Stimulated activated CD4-positive, alpha-beta T cell treated with anti-CD3 and anti-CD28 coated beads, Interleukin-2, amount 100 ng/mL, for 4 hours (primary cell): ENCODE measurements at regions not wholly inside any gene's neighbourhood (a gene's known extent, or its start where the extent isn't known, plus 50 kb on each side); places are given as distances from the start of the nearest gene placed in this dataset.

Experiments used
- DNase-seq: peaks from one replicate; pipeline ENCODE4 v3.0.0-alpha.2; 2020; ENCODE audit warnings: low read depth

- no peak for DNase-seq
Observed at GRCh38 chr10:90481326-90481923, 376.4 kb downstream of the HTR7 start.

GRCh38 chr10:90484518-90484917 lies 373.3 kb downstream of the HTR7 start:
- DNase-seq = no peak

- DNase-seq = no peak
Observed at GRCh38 chr10:90494183-90494582, 363.7 kb downstream of the HTR7 start.

GRCh38 chr10:90504172-90504571 lies 353.7 kb downstream of the HTR7 start:
- no peak for DNase-seq

- DNase-seq = no peak
Observed at GRCh38 chr10:90526721-90527120, 331.1 kb downstream of the HTR7 start.

GRCh38 chr10:90530521-90530920 lies 327.3 kb downstream of the HTR7 start:
- no peak for DNase-seq

- no peak for DNase-seq
Observed at GRCh38 chr10:90557385-90557784, 300.5 kb downstream of the HTR7 start.

- DNase-seq = no peak
Observed at GRCh38 chr10:90560331-90560730, 297.5 kb downstream of the HTR7 start.

- DNase-seq = no peak
Observed at GRCh38 chr10:90561666-90562065, 296.2 kb downstream of the HTR7 start.

GRCh38 chr10:90571481-90572258 lies 286.2 kb downstream of the HTR7 start:
- DNase-seq = no peak

- DNase-seq = no peak
Observed at GRCh38 chr10:90575125-90575524, 282.7 kb downstream of the HTR7 start.

GRCh38 chr10:90577569-90577968 lies 280.3 kb downstream of the HTR7 start:
- DNase-seq = no peak

- DNase-seq = no peak
Observed at GRCh38 chr10:90579602-90580242, 278.1 kb downstream of the HTR7 start.

GRCh38 chr10:90583416-90583815 lies 274.4 kb downstream of the HTR7 start:
- DNase-seq = no peak

- DNase-seq = no peak
Observed at GRCh38 chr10:90587081-90587491, 270.8 kb downstream of the HTR7 start.

- DNase-seq = no peak
Observed at GRCh38 chr10:90587561-90587960, 270.3 kb downstream of the HTR7 start.

- DNase-seq = no peak
Observed at GRCh38 chr10:90588222-90588621, 269.6 kb downstream of the HTR7 start.

GRCh38 chr10:90589825-90590224 lies 268.0 kb downstream of the HTR7 start:
- no peak for DNase-seq

- DNase-seq = no peak
Observed at GRCh38 chr10:90591629-90592028, 266.2 kb downstream of the HTR7 start.

- DNase-seq = no peak
Observed at GRCh38 chr10:90592638-90593302, 265.1 kb downstream of the HTR7 start.

- no peak for DNase-seq
Observed at GRCh38 chr10:90598513-90598912, 259.3 kb downstream of the HTR7 start.

- no peak for DNase-seq
Observed at GRCh38 chr10:90602862-90603610, 254.8 kb downstream of the HTR7 start.
